ENCODE measurements at regions not wholly inside any gene's neighbourhood (a gene's known extent, or its start where the extent isn't known, plus 50 kb on each side); places are given as distances from the start of the nearest gene placed in this dataset.

- Histone ChIP-seq H3K4me3 (ENCODE audit: insufficient read depth, low read depth, low read length) (no peak overlapping the region), H3K27ac (ENCODE audit: insufficient read depth, low read depth, low read length, poor library complexity, severe bottlenecking) (no peak overlapping the region), H3K9me3 (ENCODE audit: control insufficient read depth, low read length) (peaks cover 4% of the 10 kb centered on the region), H3K27me3 (ENCODE audit: control insufficient read depth, insufficient read depth, low read length, poor library complexity, severe bottlenecking) (no peaks in the 10 kb centered on the region), H3K36me3 (ENCODE audit: control insufficient read depth, insufficient read depth, low read length) (no peaks in the 10 kb centered on the region), H3K4me1 (ENCODE audit: control insufficient read depth, insufficient read depth, low read length) (no peaks in the 10 kb centered on the region)
- WGBS, 2 experiments, result 89 to 90% methylated on average over 12 of the region's 12 CpGs
These were observed 204.8 kb upstream of the TCERG1L start for GRCh38 chr10:131516285-131516684.

- Histone ChIP-seq H3K9me3 (ENCODE audit: control insufficient read depth, low read length) (no peaks in the 10 kb centered on the region), H3K27ac (ENCODE audit: insufficient read depth, low read depth, low read length, poor library complexity, severe bottlenecking) (no peak overlapping the region), H3K27me3 (ENCODE audit: control insufficient read depth, insufficient read depth, low read length, poor library complexity, severe bottlenecking) (no peaks in the 10 kb centered on the region), H3K4me3 (ENCODE audit: insufficient read depth, low read depth, low read length) (no peak overlapping the region), H3K4me1 (ENCODE audit: control insufficient read depth, insufficient read depth, low read length) (no peaks in the 10 kb centered on the region), H3K36me3 (ENCODE audit: control insufficient read depth, insufficient read depth, low read length) (no peaks in the 10 kb centered on the region)
- WGBS, 2 experiments, result 96% methylated on average over 17 of the region's 17 CpGs
These were observed 206.3 kb upstream of the TCERG1L start for GRCh38 chr10:131517781-131518180.

GRCh38 chr10:131519723-131520605, 208.4 kb upstream of the TCERG1L start:
- no peaks in the 10 kb centered on the region for H3K27me3 ChIP-seq (ENCODE audit: control insufficient read depth, insufficient read depth, low read length, poor library complexity, severe bottlenecking)
- H3K36me3 ChIP-seq (ENCODE audit: control insufficient read depth, insufficient read depth, low read length), result no peaks in the 10 kb centered on the region
- 94% methylated on average over 43 of the region's 43 CpGs for WGBS, 2 experiments
- no peaks in the 10 kb centered on the region for H3K4me1 ChIP-seq (ENCODE audit: control insufficient read depth, insufficient read depth, low read length)
- H3K9me3 ChIP-seq (ENCODE audit: control insufficient read depth, low read length), result no peaks in the 10 kb centered on the region
- no peak overlapping the region for H3K4me3 ChIP-seq (ENCODE audit: insufficient read depth, low read depth, low read length)
- no peak overlapping the region for H3K27ac ChIP-seq (ENCODE audit: insufficient read depth, low read depth, low read length, poor library complexity, severe bottlenecking)

- no peaks in the 10 kb centered on the region for H3K36me3 ChIP-seq (ENCODE audit: control insufficient read depth, insufficient read depth, low read length)
- no peaks in the 10 kb centered on the region for H3K27me3 ChIP-seq (ENCODE audit: control insufficient read depth, insufficient read depth, low read length, poor library complexity, severe bottlenecking)
- H3K4me3 ChIP-seq (ENCODE audit: insufficient read depth, low read depth, low read length), result no peak overlapping the region
- H3K4me1 ChIP-seq (ENCODE audit: control insufficient read depth, insufficient read depth, low read length), result no peaks in the 10 kb centered on the region
- no peak overlapping the region for H3K27ac ChIP-seq (ENCODE audit: insufficient read depth, low read depth, low read length, poor library complexity, severe bottlenecking)
- no peaks in the 10 kb centered on the region for H3K9me3 ChIP-seq (ENCODE audit: control insufficient read depth, low read length)
- 92 to 93% methylated on average over 25 of the region's 25 CpGs for WGBS, 2 experiments
These were observed 220.0 kb upstream of the TCERG1L start for GRCh38 chr10:131531265-131532190.

- Histone ChIP-seq H3K9me3 (ENCODE audit: control insufficient read depth, low read length) (no peaks in the 10 kb centered on the region), H3K4me3 (ENCODE audit: insufficient read depth, low read depth, low read length) (no peak overlapping the region), H3K27me3 (ENCODE audit: control insufficient read depth, insufficient read depth, low read length, poor library complexity, severe bottlenecking) (no peaks in the 10 kb centered on the region), H3K4me1 (ENCODE audit: control insufficient read depth, insufficient read depth, low read length) (no peaks in the 10 kb centered on the region), H3K36me3 (ENCODE audit: control insufficient read depth, insufficient read depth, low read length) (no peaks in the 10 kb centered on the region), H3K27ac (ENCODE audit: insufficient read depth, low read depth, low read length, poor library complexity, severe bottlenecking) (no peak overlapping the region)
- whole genome bisulfite sequencing, 2 experiments, result 93 to 94% methylated on average over 13 of the region's 13 CpGs
These were observed 220.8 kb upstream of the TCERG1L start for GRCh38 chr10:131532291-131532690.

- no peak overlapping the region for H3K4me3 ChIP-seq (ENCODE audit: insufficient read depth, low read depth, low read length)
- no peaks in the 10 kb centered on the region for H3K4me1 ChIP-seq (ENCODE audit: control insufficient read depth, insufficient read depth, low read length)
- no peak overlapping the region for H3K27ac ChIP-seq (ENCODE audit: insufficient read depth, low read depth, low read length, poor library complexity, severe bottlenecking)
- H3K36me3 ChIP-seq (ENCODE audit: control insufficient read depth, insufficient read depth, low read length), result no peaks in the 10 kb centered on the region
- 95 to 96% methylated on average over 24 of the region's 24 CpGs for WGBS, 2 experiments
- H3K27me3 ChIP-seq (ENCODE audit: control insufficient read depth, insufficient read depth, low read length, poor library complexity, severe bottlenecking), result no peaks in the 10 kb centered on the region
- H3K9me3 ChIP-seq (ENCODE audit: control insufficient read depth, low read length), result no peaks in the 10 kb centered on the region
These were observed 221.3 kb upstream of the TCERG1L start for GRCh38 chr10:131532745-131533341.

- H3K9me3 ChIP-seq (ENCODE audit: control insufficient read depth, low read length), result no peaks in the 10 kb centered on the region
- no peaks in the 10 kb centered on the region for H3K27me3 ChIP-seq (ENCODE audit: control insufficient read depth, insufficient read depth, low read length, poor library complexity, severe bottlenecking)
- H3K27ac ChIP-seq (ENCODE audit: insufficient read depth, low read depth, low read length, poor library complexity, severe bottlenecking), result no peak overlapping the region
- H3K4me1 ChIP-seq (ENCODE audit: control insufficient read depth, insufficient read depth, low read length), result no peaks in the 10 kb centered on the region
- no peaks in the 10 kb centered on the region for H3K36me3 ChIP-seq (ENCODE audit: control insufficient read depth, insufficient read depth, low read length)
- 92 to 97% methylated on average over 14 to 17 of the region's 17 CpGs for WGBS, 2 experiments
- no peak overlapping the region for H3K4me3 ChIP-seq (ENCODE audit: insufficient read depth, low read depth, low read length)
These were observed 222.5 kb upstream of the TCERG1L start for GRCh38 chr10:131533846-131534526.

- Histone ChIP-seq H3K27me3 (ENCODE audit: control insufficient read depth, insufficient read depth, low read length, poor library complexity, severe bottlenecking) (no peaks in the 10 kb centered on the region), H3K9me3 (ENCODE audit: control insufficient read depth, low read length) (no peaks in the 10 kb centered on the region), H3K36me3 (ENCODE audit: control insufficient read depth, insufficient read depth, low read length) (no peaks in the 10 kb centered on the region), H3K4me3 (ENCODE audit: insufficient read depth, low read depth, low read length) (no peak overlapping the region), H3K27ac (ENCODE audit: insufficient read depth, low read depth, low read length, poor library complexity, severe bottlenecking) (no peak overlapping the region), H3K4me1 (ENCODE audit: control insufficient read depth, insufficient read depth, low read length) (no peaks in the 10 kb centered on the region)
- 92 to 95% methylated on average over 11 of the region's 11 CpGs for WGBS, 2 experiments
These were observed 223.3 kb upstream of the TCERG1L start for GRCh38 chr10:131534836-131535235.

- Histone ChIP-seq H3K9me3 (ENCODE audit: control insufficient read depth, low read length) (no peaks in the 10 kb centered on the region), H3K36me3 (ENCODE audit: control insufficient read depth, insufficient read depth, low read length) (no peaks in the 10 kb centered on the region), H3K27me3 (ENCODE audit: control insufficient read depth, insufficient read depth, low read length, poor library complexity, severe bottlenecking) (no peaks in the 10 kb centered on the region), H3K4me1 (ENCODE audit: control insufficient read depth, insufficient read depth, low read length) (no peaks in the 10 kb centered on the region), H3K27ac (ENCODE audit: insufficient read depth, low read depth, low read length, poor library complexity, severe bottlenecking) (no peak overlapping the region), H3K4me3 (ENCODE audit: insufficient read depth, low read depth, low read length) (no peak overlapping the region)
- 90 to 91% methylated on average over 15 of the region's 15 CpGs for WGBS, 2 experiments
These were observed 225.2 kb upstream of the TCERG1L start for GRCh38 chr10:131536676-131537075.
